ENCODE measurements at regions not wholly inside any gene's neighbourhood (a gene's known extent, or its start where the extent isn't known, plus 50 kb on each side); places are given as distances from the start of the nearest gene placed in this dataset.
"Not testable (repeated sequence)": the region's sequence is repeated elsewhere in the genome, so short reads cannot be mapped to it uniquely, and the experiment has no call there.

GRCh38 chr13:89076622-89077021, 1405.5 kb downstream of the SLITRK5 start:
- no peak for DNase-seq

DNA sequence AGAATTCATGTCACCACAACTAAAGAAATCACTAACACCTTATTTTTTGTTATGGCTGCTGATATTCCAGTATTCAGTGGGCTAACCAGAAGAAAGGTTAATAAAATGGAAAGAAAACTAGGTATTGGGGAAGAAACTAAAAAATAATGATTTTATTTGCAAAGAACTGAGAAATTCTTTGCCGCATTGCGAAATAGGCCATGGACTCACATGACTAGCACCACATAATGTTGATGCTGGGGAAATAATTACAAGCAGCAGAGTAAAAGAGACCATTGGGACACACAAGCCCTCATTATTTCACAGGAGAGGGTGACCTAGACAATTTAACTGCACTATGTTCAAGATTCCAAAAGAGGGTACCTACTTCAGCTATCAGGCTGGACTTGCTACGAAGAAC, 1411.5 kb downstream of the SLITRK5 start:
- no peak for DNase-seq

GRCh38 chr13:89088107-89088506, 1416.9 kb downstream of the SLITRK5 start:
- DNase-seq = not testable (repeated sequence)

DNA sequence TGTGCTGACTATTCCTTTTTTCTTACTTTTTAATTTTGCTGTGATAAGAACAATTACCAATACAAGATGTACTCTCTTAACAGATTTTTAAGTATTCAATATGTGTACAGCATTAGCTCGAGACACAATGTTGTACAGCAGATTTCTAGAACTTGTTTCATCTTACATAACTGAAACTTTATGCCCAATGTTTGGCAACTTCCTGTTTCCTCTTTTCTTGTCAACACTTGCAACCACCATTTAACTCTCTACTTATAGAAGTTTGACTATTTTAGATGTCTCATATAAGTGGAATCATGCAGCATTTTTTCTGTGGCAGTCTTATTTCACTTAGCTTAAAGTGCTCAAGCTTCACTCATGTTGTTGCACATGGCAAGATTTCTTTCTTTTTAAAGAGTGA, 1426.8 kb downstream of the SLITRK5 start:
- DNase-seq = no peak

DNA sequence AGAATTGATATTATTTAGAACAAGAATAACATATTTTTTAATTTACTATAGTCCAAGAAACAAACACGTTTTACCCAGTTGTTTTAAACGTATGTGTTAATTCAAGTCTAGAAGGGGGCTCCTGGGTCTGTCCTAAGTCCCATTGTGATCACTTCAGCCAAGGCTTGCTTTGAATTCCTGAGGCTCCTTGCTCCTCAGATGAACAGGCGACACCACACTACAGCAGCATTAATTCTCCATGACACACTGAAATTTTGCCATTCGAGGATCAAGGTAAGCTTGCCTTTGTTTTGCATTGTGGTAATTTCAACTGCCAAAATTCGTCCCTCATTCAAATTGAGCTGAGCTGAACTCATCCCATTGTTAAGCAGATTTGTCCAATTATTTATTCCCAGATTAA, 1442.6 kb downstream of the SLITRK5 start:
- no peak for DNase-seq

DNA sequence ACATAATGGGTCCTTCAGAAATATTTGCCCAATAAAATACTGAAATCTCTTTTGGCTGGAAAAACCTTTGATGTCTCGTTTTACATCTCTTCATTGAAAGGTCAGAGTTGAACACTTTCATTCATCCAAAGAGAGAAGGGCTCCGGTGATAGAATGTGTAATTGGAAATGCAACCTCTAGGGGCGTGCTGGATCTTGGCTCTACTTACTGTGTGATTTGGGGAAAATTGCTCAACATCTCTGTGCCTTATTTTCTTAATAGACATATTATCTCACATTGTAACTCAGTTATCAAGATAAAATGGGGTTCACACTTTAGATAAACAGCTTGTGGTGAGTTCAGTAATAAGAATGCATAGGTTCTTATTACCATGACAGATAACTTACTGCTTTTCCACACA, 1444.1 kb downstream of the SLITRK5 start:
- DNase-seq = no peak

GRCh38 chr13:89136678-89137077, 1465.5 kb downstream of the SLITRK5 start:
- no peak for DNase-seq

GRCh38 chr13:89150362-89150761, 1479.2 kb downstream of the SLITRK5 start:
- no peak for DNase-seq

GRCh38 chr13:89153941-89154340, 1482.8 kb downstream of the SLITRK5 start:
- no peak for DNase-seq

GRCh38 chr13:89163096-89163495, 1491.9 kb downstream of the SLITRK5 start:
- no peak for DNase-seq

DNA sequence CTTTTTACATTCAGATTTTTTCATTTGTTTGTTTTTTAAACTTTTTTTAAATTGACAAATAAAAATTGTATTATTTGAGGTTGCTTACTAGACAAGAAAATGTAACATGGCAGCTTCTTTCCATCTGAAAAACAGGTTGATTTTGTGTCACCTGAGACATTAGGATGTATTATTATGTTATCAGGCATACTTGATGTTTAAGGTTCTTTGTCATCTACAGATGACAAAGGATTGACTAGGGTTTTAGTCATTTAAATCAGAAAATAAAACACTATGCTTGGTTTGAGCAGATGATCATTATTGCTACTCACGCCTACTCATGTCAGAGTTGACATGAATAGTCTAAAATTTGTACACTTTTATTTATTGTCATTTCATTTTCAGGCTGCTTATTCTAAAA, 1494.5 kb downstream of the SLITRK5 start:
- no peak for DNase-seq

GRCh38 chr13:89169951-89170350, 1498.8 kb downstream of the SLITRK5 start:
- DNase-seq = no peak

DNA sequence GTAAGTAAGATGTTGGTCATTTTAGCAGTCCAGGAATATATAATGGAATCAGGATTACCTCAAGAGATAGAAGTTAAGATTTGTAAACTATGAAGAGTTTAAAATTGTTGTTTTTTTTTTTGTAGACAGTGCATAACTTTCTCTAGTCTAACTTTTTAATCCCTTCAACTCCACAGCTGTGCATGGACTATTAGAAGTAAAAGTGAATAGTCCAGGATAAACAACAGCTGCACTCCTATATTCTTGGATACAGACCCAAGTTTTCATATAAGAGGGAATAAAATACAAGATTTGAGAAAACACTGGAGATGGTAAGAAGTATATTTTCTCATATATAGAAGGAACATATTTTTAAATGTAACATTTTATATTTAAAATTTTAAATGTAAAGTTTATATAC, 1509.9 kb downstream of the SLITRK5 start:
- DNase-seq = no peak

GRCh38 chr13:89199138-89199537, 1528.0 kb downstream of the SLITRK5 start:
- DNase-seq = no peak

- DNase-seq = no peak
Measured at GRCh38 chr13:89204435-89204834, 1533.3 kb downstream of the SLITRK5 start.

DNA sequence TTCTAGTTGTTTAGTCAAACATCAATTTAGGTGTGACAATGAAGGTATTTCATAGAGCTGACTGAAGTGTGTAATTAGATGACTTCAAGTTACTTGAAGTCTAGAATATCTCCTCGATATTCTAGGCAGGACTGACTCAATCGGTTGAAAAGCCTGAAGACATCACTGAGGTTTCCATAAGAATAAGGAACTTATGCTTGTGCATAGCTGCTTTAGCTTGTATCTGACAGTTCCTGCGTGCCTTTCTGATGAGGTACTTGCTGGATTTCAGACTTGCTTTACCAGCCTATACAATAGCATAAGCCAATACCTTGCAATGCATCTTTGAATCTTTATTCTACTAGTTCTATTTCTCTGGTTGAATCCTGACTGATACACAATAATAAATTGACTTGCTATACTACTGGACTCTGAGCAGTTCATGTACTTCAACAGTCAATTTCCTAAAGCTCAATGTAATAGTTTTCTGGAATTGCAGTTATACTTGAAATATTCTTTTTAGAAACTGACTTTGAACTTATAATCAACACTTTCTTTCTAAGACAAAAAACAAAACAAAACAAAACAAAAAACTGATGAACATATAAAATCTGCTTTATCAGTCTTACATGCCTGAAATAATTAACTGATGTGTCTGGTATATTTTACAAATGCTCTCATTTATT, 1534.8 kb downstream of the SLITRK5 start:
- DNase-seq = no peak

GRCh38 chr13:89212186-89212585, 1541.0 kb downstream of the SLITRK5 start:
- peak; percentile 17 for DNase-seq

- no peak for DNase-seq
Measured at GRCh38 chr13:89214185-89214584, 1543.0 kb downstream of the SLITRK5 start.

GRCh38 chr13:89215319-89215718, 1544.1 kb downstream of the SLITRK5 start:
- DNase-seq = not testable (repeated sequence)

GRCh38 chr13:89217813-89218212, 1546.6 kb downstream of the SLITRK5 start:
- no peak for DNase-seq

DNA sequence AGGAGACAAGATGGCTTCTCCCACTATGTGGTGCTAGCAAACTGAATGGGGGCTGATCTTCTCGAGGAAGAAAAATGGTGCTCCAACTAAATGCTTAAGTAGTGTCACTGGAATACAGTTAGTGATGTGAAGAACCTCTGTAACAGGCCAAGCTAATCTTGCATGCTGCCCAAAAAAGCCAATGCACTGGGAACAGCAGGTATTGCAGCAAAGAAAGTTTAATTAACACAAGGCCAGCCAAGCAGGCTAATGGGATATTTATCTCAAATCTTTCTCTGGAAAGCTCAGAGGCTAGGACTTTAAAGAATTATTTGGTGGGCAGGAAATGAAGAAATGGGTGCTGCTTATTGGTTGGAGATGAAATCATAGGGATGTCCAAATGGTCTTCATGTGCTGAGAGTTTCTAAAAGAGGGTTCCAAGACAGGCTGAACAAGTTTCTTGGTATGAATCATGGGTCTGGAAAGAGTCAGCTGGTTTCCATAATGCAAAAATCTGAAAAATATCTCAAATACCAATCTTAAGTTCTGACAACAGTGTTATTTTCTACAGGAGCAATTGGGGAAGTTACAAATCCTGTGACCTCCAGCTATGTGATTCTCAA, 1550.5 kb downstream of the SLITRK5 start:
- DNase-seq = no peak

GRCh38 chr13:89227356-89227755, 1556.2 kb downstream of the SLITRK5 start:
- DNase-seq = no peak

DNA sequence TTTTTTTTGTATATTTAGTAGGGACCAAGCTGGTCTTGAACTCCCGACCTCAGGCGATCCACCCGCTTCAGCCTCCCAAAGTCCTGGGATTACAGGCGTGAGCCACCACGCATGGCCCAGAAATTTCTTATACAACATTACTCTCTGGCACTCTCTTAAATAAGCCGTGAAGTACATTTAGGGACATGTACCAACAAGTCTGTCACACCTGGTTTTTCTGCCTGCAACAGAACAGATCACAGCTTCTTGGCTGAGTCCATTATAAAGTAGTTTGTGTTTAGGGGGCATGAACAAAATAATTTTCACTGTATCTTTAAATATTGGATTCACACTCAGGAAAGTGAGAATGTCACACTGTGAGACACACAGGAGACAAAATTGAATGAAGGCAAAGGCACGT, 1567.3 kb downstream of the SLITRK5 start:
- DNase-seq = no peak

GRCh38 chr13:89239361-89240127, 1568.4 kb downstream of the SLITRK5 start:
- DNase-seq = peak; percentile 12

Measured in DMS53 (cell line).